ENCODE measurements at regions not wholly inside any gene's neighbourhood (a gene's known extent, or its start where the extent isn't known, plus 50 kb on each side); places are given as distances from the start of the nearest gene placed in this dataset.

- TF ChIP-seq CTCF (IDR thresholded peaks at IDR 0.05; ENCODE audit: insufficient read depth, low read length, poor library complexity, severe bottlenecking) (no peak), EZH2phosphoT487 (conservative IDR thresholded peaks at IDR 0.05; ENCODE audit: low read length) (no peak)
Measured at GRCh38 chr2:199677881-199678280, 173.1 kb downstream of the FTCDNL1 start.

Data from SU-DHL-6 (cell line).